Bronchial epithelial cell (primary cell): ENCODE measurements at regions not wholly inside any gene's neighbourhood (a gene's known extent, or its start where the extent isn't known, plus 50 kb on each side); places are given as distances from the start of the nearest gene placed in this dataset.

ENCODE experiments used
- DNase-seq: peaks from one replicate; pipeline ENCODE4 v3.0.0-alpha.2; 2010; ENCODE audit warnings: low read depth
- FAIRE-seq: peaks from 2 replicates; lab custom pipeline; 2011; peaks lifted over from hg19 to GRCh38; lab: Jason Lieb, UNC
- H3K27me3 ChIP-seq: 2 replicates; pipeline ENCODE4 v1.5.1; 2011; ENCODE audit warnings: low read length; ENCODE audit not compliant: control insufficient read depth, insufficient read depth
- H3K36me3 ChIP-seq: 2 replicates; pipeline ENCODE4 v1.5.1; 2011; ENCODE audit warnings: low read length; ENCODE audit not compliant: control insufficient read depth, insufficient read depth
- H3K4me3 ChIP-seq: 2 replicates; pipeline ENCODE4 v1.5.1; 2011; ENCODE audit warnings: mild to moderate bottlenecking, low read depth, low read length, control low read depth
- TF ChIP-seq, protein P1 (sequence below): IDR thresholded peaks from 2 replicates; pipeline ENCODE4 v1.5.1; 2011; ENCODE audit warnings: mild to moderate bottlenecking, moderate library complexity, low read length, control low read depth, inconsistent platforms; ENCODE audit not compliant: insufficient read depth, severe bottlenecking

DNA sequence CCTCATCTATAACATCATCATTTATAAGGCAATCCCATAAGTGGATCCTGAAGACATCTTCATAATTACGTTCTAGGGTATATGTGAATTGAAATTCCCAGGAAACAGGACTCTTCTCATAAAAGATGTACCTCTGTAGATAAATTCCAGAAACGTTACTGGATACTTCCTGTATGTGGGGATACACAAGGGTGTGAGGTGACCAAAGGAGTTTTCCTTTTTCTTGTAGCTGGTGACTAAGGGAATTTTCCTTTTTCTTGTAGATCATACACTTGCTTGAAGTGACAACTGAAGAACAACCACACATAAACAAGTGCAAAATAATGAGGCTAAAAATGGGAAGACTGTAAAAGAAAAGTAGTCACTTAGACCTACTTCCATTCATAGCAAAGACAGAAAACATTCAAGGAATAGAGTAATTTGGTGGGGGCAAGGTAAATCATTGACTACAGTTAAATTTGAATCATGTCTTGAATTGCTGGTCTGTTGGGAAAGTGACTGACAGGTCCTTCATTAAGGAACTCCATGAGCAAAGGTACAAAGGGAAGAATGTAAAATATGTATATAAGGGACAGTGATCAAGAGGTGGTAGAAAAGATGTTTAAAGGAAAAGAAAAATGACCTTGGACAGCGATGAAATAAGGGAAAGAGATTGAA lies 53.2 kb upstream of the UBE2E3 start:
- DNase-seq, result peak; percentile 2
- Histone ChIP-seq H3K27me3 (no peaks in the 10 kb centered on the region), H3K36me3 (no peaks in the 10 kb centered on the region), H3K4me3 (no peak overlapping the region)
- TF ChIP-seq, protein P1, sequence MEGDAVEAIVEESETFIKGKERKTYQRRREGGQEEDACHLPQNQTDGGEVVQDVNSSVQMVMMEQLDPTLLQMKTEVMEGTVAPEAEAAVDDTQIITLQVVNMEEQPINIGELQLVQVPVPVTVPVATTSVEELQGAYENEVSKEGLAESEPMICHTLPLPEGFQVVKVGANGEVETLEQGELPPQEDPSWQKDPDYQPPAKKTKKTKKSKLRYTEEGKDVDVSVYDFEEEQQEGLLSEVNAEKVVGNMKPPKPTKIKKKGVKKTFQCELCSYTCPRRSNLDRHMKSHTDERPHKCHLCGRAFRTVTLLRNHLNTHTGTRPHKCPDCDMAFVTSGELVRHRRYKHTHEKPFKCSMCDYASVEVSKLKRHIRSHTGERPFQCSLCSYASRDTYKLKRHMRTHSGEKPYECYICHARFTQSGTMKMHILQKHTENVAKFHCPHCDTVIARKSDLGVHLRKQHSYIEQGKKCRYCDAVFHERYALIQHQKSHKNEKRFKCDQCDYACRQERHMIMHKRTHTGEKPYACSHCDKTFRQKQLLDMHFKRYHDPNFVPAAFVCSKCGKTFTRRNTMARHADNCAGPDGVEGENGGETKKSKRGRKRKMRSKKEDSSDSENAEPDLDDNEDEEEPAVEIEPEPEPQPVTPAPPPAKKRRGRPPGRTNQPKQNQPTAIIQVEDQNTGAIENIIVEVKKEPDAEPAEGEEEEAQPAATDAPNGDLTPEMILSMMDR, result no peak
- no peak for FAIRE-seq

DNA sequence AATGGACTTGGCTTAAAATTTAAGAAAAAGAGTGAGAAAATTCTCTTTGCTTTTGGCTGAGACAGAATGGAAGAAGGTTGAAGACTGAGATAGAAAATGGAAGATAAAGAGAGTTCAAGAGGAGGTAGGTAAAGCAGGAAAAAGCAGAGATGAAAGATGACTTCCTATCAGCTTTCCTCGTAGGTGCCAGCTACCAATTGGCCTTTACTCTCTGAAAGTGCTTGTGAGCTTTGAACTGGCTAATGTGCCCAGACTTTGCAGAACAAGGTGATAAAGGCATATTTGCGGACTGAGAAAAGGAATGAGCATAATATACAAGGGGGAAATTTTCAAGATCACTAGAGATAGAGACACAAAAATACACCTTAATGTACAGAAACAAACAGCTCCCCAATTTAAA lies 54.7 kb upstream of the UBE2E3 start:
- Histone ChIP-seq H3K4me3 (no peak overlapping the region), H3K36me3 (no peaks in the 10 kb centered on the region), H3K27me3 (no peaks in the 10 kb centered on the region)
- FAIRE-seq, result no peak
- TF ChIP-seq, protein P1, result no peak
- no peak for DNase-seq

DNA sequence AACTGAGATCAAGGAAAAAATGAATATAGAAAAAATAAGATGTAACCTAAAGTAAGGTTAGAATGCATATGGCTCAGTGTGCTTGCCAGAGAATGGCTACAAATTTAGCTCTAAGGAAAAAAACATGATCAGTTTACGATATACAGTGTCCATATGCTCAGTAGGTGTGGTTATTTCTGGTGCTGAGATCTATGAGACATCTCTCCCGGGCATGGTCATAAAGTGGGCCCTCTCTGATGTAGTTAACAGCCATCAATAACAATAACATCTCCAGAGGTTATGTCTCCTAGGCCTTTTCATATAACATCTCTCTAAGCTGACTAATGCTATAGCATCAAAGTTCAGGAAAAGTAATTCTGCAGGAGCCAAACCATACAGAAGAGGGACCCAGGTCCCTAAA lies 56.3 kb upstream of the UBE2E3 start:
- FAIRE-seq (no peak), DNase-seq (no peak)
- TF ChIP-seq, protein P1, result no peak
- Histone ChIP-seq H3K27me3 (no peaks in the 10 kb centered on the region), H3K36me3 (no peaks in the 10 kb centered on the region), H3K4me3 (no peak overlapping the region)

DNA sequence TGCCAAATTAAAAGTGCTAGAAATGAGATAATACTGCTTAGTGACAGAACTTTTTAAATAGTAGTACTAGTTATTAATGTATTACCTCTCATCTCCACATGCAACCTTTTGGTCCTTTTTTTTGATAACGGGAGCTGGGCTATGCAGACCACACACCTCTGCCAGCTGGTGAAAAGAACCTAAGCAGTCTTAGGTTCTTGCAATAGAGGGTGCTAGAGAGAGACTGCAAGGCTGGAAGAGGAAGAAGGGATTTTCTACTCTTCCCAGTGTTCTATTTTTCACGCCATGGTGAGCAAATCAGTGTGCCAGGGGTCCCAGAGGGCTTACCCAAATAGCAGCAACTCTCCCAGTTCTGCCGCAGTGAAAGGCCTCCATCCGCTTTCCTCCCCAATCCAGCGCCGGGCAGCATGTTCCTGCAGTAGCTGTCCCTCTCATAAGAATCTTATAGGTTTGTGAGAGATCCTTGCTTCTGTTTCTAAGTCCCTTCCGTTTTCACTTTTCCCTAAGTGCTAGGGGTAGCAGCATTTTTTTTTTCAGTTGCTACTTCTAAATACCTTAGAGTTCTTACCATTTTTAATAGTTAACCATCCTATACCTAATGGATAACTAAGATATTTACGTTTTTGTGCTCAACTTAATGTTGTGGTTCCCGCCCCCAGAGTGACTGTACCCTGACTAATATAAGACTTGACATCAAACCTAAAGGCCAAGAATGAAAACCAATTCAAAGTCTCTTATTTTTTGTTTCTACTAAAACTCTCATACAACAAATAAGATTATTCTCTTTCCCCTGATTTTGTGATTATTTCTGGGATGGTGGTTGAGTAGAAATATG lies 69.4 kb upstream of the UBE2E3 start:
- no peak for FAIRE-seq

DNA sequence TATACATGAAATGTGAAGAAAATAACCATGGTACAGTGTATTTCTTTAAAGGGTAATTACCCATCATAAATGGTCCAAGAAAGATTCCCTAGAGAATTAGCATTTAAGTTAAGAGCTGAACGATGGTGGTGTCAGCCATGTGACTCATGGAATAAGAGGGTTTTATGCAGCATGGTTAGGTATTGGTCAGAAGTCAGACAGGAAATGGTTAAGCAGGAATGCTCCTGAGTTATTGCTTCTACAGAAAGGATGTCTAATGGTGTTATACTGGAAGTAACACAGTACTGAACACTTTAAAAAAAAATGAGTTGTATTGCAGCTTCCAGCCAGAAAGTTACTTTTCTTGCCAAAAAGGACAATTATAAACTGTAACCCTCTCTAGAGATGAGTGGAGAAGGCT lies 72.7 kb upstream of the UBE2E3 start:
- FAIRE-seq (no peak), DNase-seq (peak; percentile 65)
- Histone ChIP-seq H3K4me3 (no peak overlapping the region), H3K36me3 (no peaks in the 10 kb centered on the region), H3K27me3 (no peaks in the 10 kb centered on the region)
- TF ChIP-seq, protein P1, result no peak

More for the DNA sequence above, 69.4 kb upstream of the UBE2E3 start:
- H3K36me3 ChIP-seq, result no peaks in the 10 kb centered on the region
- H3K27me3 ChIP-seq, result no peaks in the 10 kb centered on the region
- DNase-seq, result peak; percentile 29
- H3K4me3 ChIP-seq, result no peak overlapping the region
- TF ChIP-seq, protein P1, result no peak
